Right atrium auricular region (tissue), 2 donors: ENCODE measurements at regions not wholly inside any gene's neighbourhood (a gene's known extent, or its start where the extent isn't known, plus 50 kb on each side); places are given as distances from the start of the nearest gene placed in this dataset.
"Not testable (repeated sequence)": the region's sequence is repeated elsewhere in the genome, so short reads cannot be mapped to it uniquely, and the experiment has no call there.

Experiments used
- DNase-seq: peaks from one replicate; pipeline ENCODE4 v3.0.0-alpha.2; 2019; ENCODE audit warnings: low spot score
- H3K27ac ChIP-seq, 2 donors: fragments of 200-600 bp; sonication (generic); 1 replicate in 1 of 2; 2 replicates in 1 of 2; pipeline ENCODE4 v1.5.1; 2016 to 2019
- H3K27me3 ChIP-seq, 2 donors: fragments of 200-600 bp; sonication (generic); one replicate each; pipeline versions ENCODE4 v1.5.1 to v1.6.0; 2017 to 2019
- H3K36me3 ChIP-seq: fragments of 200-600 bp; sonication (generic); one replicate; pipeline ENCODE4 v1.5.1; 2016
- H3K4me1 ChIP-seq, 2 donors: fragments of 200-600 bp; sonication (generic); one replicate each; pipeline versions ENCODE4 v1.5.1 to v1.6.0; 2017 to 2019
- H3K4me3 ChIP-seq, 2 donors: fragments of 200-600 bp; sonication (generic); 1 replicate in 1 of 2; 2 replicates in 1 of 2; pipeline ENCODE4 v1.5.1; 2017 to 2019; ENCODE audit warnings: mild to moderate bottlenecking in 1 of 2, moderate library complexity in 1 of 2
- H3K9me3 ChIP-seq, 2 donors: fragments of 200-600 bp; sonication (generic); one replicate each; pipeline ENCODE4 v1.5.1; 2019
- TF ChIP-seq, protein P1 (sequence below), 2 donors: fragments of 200-600 bp; sonication (generic); IDR thresholded peaks; one replicate each; pipeline ENCODE4 v1.5.1; 2019; ENCODE audit warnings: antibody characterized with exemption in 2 of 2

DNA sequence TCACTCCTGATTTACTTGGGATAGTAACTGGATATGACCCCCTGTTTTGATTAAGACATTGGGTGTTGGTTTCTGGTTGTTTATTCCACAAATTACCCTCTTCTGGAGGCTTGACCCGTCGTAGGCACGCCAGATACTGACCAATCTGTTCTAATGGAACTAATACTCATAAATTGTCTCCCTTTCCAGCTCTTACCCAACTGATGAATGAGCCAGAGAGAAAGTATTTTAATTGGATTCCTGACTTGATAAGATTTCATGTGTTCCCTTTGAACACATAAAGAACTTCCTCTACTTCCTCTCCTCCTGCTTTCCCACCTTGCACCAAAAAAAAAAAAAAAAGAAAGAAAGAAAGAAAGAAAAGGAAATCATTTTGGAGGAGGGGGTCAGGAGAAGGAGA, 340.9 kb downstream of the PCNX1 start:
- Histone ChIP-seq H3K27me3 (no peaks in the 10 kb centered on the region), H3K9me3 (no peaks in the 10 kb centered on the region), H3K4me1 (no peaks in the 10 kb centered on the region), H3K27ac (no peak overlapping the region), H3K4me3 (no peak overlapping the region), H3K36me3 (no peaks in the 10 kb centered on the region)
- TF ChIP-seq, protein P1, sequence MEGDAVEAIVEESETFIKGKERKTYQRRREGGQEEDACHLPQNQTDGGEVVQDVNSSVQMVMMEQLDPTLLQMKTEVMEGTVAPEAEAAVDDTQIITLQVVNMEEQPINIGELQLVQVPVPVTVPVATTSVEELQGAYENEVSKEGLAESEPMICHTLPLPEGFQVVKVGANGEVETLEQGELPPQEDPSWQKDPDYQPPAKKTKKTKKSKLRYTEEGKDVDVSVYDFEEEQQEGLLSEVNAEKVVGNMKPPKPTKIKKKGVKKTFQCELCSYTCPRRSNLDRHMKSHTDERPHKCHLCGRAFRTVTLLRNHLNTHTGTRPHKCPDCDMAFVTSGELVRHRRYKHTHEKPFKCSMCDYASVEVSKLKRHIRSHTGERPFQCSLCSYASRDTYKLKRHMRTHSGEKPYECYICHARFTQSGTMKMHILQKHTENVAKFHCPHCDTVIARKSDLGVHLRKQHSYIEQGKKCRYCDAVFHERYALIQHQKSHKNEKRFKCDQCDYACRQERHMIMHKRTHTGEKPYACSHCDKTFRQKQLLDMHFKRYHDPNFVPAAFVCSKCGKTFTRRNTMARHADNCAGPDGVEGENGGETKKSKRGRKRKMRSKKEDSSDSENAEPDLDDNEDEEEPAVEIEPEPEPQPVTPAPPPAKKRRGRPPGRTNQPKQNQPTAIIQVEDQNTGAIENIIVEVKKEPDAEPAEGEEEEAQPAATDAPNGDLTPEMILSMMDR (IDR thresholded peaks at IDR 0.05) = no peak
- no peak for DNase-seq

DNA sequence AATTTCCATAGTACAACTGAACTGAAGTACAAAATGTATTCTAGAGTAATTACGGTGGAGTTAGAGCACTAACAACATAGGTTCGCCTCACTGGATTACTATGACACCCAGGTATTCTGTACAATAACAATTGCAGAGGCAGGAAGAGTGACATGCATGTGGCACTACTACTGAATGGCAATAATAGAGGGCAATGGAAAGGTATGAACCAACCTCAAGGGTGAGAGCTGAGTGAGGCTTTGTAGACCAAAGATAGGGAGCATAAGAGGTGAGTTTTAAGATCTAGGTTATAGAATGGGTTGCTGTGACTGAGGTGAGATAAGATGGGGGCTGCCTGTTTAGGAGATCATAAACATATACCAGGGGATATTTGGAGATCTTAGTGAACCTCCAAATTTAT, 343.1 kb downstream of the PCNX1 start:
- DNase-seq = no peak
- TF ChIP-seq, protein P1 (IDR thresholded peaks at IDR 0.05) = no peak
- Histone ChIP-seq H3K27me3 (no peaks in the 10 kb centered on the region), H3K4me1 (no peaks in the 10 kb centered on the region), H3K36me3 (no peaks in the 10 kb centered on the region), H3K27ac (no peak overlapping the region), H3K4me3 (no peak overlapping the region), H3K9me3 (no peaks in the 10 kb centered on the region)

DNA sequence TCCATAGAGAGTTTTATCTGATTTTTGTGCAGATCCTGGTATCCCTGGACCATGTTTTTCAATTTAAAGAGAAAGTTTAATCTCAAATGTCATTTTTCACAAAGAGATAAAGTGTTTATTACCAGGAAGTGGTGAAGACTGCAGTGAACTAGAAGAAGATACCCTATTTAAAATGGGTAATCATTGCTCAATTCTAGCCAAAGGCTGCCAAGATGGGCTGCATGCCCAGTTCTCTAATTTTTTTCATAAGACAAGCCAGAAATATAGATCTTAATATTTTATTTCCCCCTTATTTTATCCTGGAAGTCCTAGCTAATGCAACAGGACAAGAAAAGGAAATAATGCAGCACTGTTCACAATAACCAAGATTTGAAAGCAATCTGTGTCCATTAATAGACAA, 343.5 kb downstream of the PCNX1 start:
- Histone ChIP-seq H3K36me3 (no peaks in the 10 kb centered on the region), H3K9me3 (no peaks in the 10 kb centered on the region), H3K27ac (no peak overlapping the region), H3K4me3 (no peak overlapping the region), H3K27me3 (no peaks in the 10 kb centered on the region), H3K4me1 (no peaks in the 10 kb centered on the region)
- TF ChIP-seq, protein P1 (IDR thresholded peaks at IDR 0.05) = no peak
- DNase-seq = no peak

DNA sequence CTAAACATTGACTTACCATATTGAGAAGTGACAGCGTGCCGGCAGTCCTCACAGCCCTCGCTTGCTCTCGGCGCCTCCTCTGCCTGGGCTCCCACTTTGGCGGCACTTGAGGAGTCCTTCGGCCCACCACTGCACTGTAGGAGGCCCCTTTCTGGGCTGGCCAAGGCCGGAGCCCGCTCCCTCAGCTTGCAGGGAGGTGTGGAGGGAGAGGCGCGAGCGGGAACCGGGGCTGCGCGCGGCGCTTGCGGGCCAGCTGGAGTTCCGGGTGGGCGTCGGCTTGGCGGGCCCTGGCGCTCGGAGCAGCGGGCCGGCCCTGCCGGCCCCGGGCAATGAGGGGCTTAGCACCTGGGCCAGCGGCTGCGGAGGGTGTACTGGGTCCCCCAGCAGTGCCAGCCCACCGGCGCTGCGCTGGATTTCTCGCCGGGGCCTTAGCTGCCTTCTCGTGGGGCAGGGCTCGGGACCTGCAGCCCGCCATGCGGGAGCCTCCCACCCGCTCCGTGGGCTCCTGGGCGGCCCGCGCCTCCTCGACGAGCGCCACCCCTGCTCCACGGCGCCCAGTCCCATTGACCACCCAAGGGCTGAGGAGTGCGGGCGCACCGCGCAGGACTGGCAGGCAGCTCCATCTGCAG, 346.9 kb downstream of the PCNX1 start:
- not testable (repeated sequence) for H3K27me3 ChIP-seq, H3K27ac ChIP-seq, DNase-seq, H3K4me3 ChIP-seq, H3K4me1 ChIP-seq, H3K36me3 ChIP-seq
- H3K9me3 ChIP-seq = peaks cover 4 to 24% of the 10 kb centered on the region in 2 donors

DNA sequence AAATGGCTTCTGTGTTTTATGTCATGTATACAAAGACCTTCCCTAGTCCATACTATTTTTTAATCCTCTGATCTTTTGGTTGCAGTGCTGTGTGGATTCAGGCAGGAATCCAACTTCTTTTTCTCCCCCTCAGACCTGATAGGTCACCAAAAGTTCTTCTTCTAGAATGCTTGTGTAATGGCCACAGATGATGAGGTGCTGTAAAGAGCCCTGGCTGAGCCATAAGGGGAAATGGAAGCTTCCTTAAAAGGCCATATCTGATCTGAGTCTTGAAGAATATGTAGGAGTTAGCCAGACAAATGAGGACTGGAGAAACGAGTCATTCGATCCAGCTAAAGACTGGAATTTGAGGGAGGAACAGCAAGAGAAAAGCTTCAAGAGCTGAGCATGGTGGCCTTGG, 353.9 kb downstream of the PCNX1 start:
- DNase-seq = no peak
- TF ChIP-seq, protein P1 (IDR thresholded peaks at IDR 0.05) = no peak
- no peaks in the 10 kb centered on the region for H3K27me3 ChIP-seq
- no peak overlapping the region for H3K4me3 ChIP-seq
- peaks cover 4 to 48% of the 10 kb centered on the region in 2 donors for H3K9me3 ChIP-seq
- H3K36me3 ChIP-seq = no peaks in the 10 kb centered on the region
- no peak overlapping the region for H3K27ac ChIP-seq
- H3K4me1 ChIP-seq = no peaks in the 10 kb centered on the region

DNA sequence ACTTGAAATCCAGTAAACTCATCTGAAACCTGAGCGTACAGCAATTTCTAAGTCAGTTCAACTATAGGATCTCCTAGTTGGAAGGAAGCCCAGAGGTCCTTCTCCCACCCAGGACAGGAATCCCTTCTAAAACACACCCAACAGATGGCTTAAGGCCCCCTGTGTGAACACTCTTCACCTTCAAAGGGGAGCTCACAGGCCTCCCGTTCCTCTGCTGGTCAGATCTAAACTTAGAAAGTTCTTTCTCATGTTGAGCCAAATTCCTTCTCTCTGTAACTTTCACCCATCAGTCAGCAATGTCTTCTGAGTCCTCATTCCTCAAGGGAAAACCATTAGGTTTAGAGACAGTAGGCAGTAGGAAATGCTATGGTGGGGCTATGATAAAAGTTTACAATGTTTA, 355.2 kb downstream of the PCNX1 start:
- no peaks in the 10 kb centered on the region for H3K4me1 ChIP-seq
- no peak for DNase-seq
- no peak overlapping the region for H3K4me3 ChIP-seq
- TF ChIP-seq, protein P1 (IDR thresholded peaks at IDR 0.05) = no peak
- no peaks in the 10 kb centered on the region for H3K36me3 ChIP-seq
- no peaks in the 10 kb centered on the region for H3K27me3 ChIP-seq
- no peak overlapping the region for H3K27ac ChIP-seq
- H3K9me3 ChIP-seq = peaks cover 4 to 41% of the 10 kb centered on the region in 2 donors
